VCaP (cell line): ENCODE measurements at regions not wholly inside any gene's neighbourhood (a gene's known extent, or its start where the extent isn't known, plus 50 kb on each side); places are given as distances from the start of the nearest gene placed in this dataset.
"Not testable (repeated sequence)": the region's sequence is repeated elsewhere in the genome, so short reads cannot be mapped to it uniquely, and the experiment has no call there.

ENCODE experiments used
- H3K27ac ChIP-seq: fragments of 450-650 bp; 2 replicates; pipeline ENCODE4 v1.5.1; 2017
- CTCF ChIP-seq: fragments of 450-650 bp; conservative IDR thresholded peaks from 2 replicates; pipeline ENCODE4 v1.5.1; 2017; ENCODE audit warnings: mild to moderate bottlenecking, moderate library complexity

GRCh38 chr2:95719473-95720060, 127.8 kb downstream of the TRIM43 start:
- TF ChIP-seq CTCF = no peak
- no peak overlapping the region for H3K27ac ChIP-seq

- H3K27ac ChIP-seq = no peak overlapping the region
These were observed 129.9 kb downstream of the TRIM43 start for GRCh38 chr2:95721726-95722125.

GRCh38 chr2:95722131-95722697, 130.4 kb downstream of the TRIM43 start:
- H3K27ac ChIP-seq = no peak overlapping the region
- TF ChIP-seq CTCF = no peak

More at GRCh38 chr2:95721726-95722125, 129.9 kb downstream of the TRIM43 start:
- TF ChIP-seq CTCF = no peak

GRCh38 chr2:95723627-95724210, 131.9 kb downstream of the TRIM43 start:
- not testable (repeated sequence) for H3K27ac ChIP-seq

GRCh38 chr2:95725191-95725590, 133.4 kb downstream of the TRIM43 start:
- not testable (repeated sequence) for H3K27ac ChIP-seq

- not testable (repeated sequence) for H3K27ac ChIP-seq
These were observed 133.9 kb downstream of the TRIM43 start for GRCh38 chr2:95725677-95726076.

GRCh38 chr2:95727420-95727819, 135.6 kb downstream of the TRIM43 start:
- H3K27ac ChIP-seq = not testable (repeated sequence)

- peak; percentile 75 for TF ChIP-seq CTCF
- no peak overlapping the region for H3K27ac ChIP-seq
These were observed 137.2 kb downstream of the TRIM43 start for GRCh38 chr2:95728878-95729596.

GRCh38 chr2:95729597-95729955, 137.8 kb downstream of the TRIM43 start:
- H3K27ac ChIP-seq = no peak overlapping the region
- TF ChIP-seq CTCF = no peak
